ENCODE measurements at regions not wholly inside any gene's neighbourhood (a gene's known extent, or its start where the extent isn't known, plus 50 kb on each side); places are given as distances from the start of the nearest gene placed in this dataset.

- no peaks in the 10 kb centered on the region for H3K36me3 Mint-ChIP-seq (ENCODE audit: insufficient read depth)
- H3K9me3 Mint-ChIP-seq (ENCODE audit: low read depth) = no peaks in the 10 kb centered on the region
- H3K27ac Mint-ChIP-seq = no peak overlapping the region
- H3K4me3 Mint-ChIP-seq (ENCODE audit: low read depth) = no peak overlapping the region
- peaks cover 6% of the 10 kb centered on the region for H3K27me3 Mint-ChIP-seq
- DNase-seq (ENCODE audit: low spot score, unreplicated experiment) = no peak
- no peaks in the 10 kb centered on the region for H3K4me1 Mint-ChIP-seq (ENCODE audit: low read depth)
- TF ChIP-seq CTCF (IDR thresholded peaks at IDR 0.05; ENCODE audit: unreplicated experiment) = no peak
These were observed 100.0 kb downstream of the CDC7 start for GRCh38 chr1:91600431-91601337.

GRCh38 chr1:91601554-91602376, 101.1 kb downstream of the CDC7 start:
- H3K4me1 Mint-ChIP-seq (ENCODE audit: low read depth) = no peaks in the 10 kb centered on the region
- H3K27me3 Mint-ChIP-seq = peaks cover 6% of the 10 kb centered on the region
- no peak overlapping the region for H3K27ac Mint-ChIP-seq
- DNase-seq (ENCODE audit: low spot score, unreplicated experiment) = no peak
- H3K36me3 Mint-ChIP-seq (ENCODE audit: insufficient read depth) = no peaks in the 10 kb centered on the region
- no peak overlapping the region for H3K4me3 Mint-ChIP-seq (ENCODE audit: low read depth)
- H3K9me3 Mint-ChIP-seq (ENCODE audit: low read depth) = no peaks in the 10 kb centered on the region
- no peak for TF ChIP-seq CTCF (IDR thresholded peaks at IDR 0.05; ENCODE audit: unreplicated experiment)

- Mint-ChIP-seq H3K4me3 (ENCODE audit: low read depth) (no peak overlapping the region), H3K27me3 (peaks cover 6% of the 10 kb centered on the region), H3K36me3 (ENCODE audit: insufficient read depth) (no peaks in the 10 kb centered on the region), H3K27ac (no peak overlapping the region), H3K9me3 (ENCODE audit: low read depth) (peaks cover 7% of the 10 kb centered on the region), H3K4me1 (ENCODE audit: low read depth) (no peaks in the 10 kb centered on the region)
- no peak for TF ChIP-seq CTCF (IDR thresholded peaks at IDR 0.05; ENCODE audit: unreplicated experiment)
- DNase-seq (ENCODE audit: low spot score, unreplicated experiment) = no peak
These were observed 102.8 kb downstream of the CDC7 start for GRCh38 chr1:91603409-91603808.

- DNase-seq (ENCODE audit: low spot score, unreplicated experiment) = no peak
- no peak for TF ChIP-seq CTCF (IDR thresholded peaks at IDR 0.05; ENCODE audit: unreplicated experiment)
- no peak overlapping the region for H3K4me3 Mint-ChIP-seq (ENCODE audit: low read depth)
- H3K27ac Mint-ChIP-seq = no peak overlapping the region
- H3K27me3 Mint-ChIP-seq = peaks cover 6% of the 10 kb centered on the region
- H3K4me1 Mint-ChIP-seq (ENCODE audit: low read depth) = no peaks in the 10 kb centered on the region
- no peaks in the 10 kb centered on the region for H3K36me3 Mint-ChIP-seq (ENCODE audit: insufficient read depth)
- peaks cover 7% of the 10 kb centered on the region for H3K9me3 Mint-ChIP-seq (ENCODE audit: low read depth)
These were observed 104.0 kb downstream of the CDC7 start for GRCh38 chr1:91604632-91605031.

- Mint-ChIP-seq H3K27me3 (peaks cover 5% of the 10 kb centered on the region), H3K4me1 (ENCODE audit: low read depth) (no peaks in the 10 kb centered on the region), H3K36me3 (ENCODE audit: insufficient read depth) (no peaks in the 10 kb centered on the region), H3K9me3 (ENCODE audit: low read depth) (peaks cover 7% of the 10 kb centered on the region), H3K4me3 (ENCODE audit: low read depth) (no peak overlapping the region), H3K27ac (no peak overlapping the region)
- no peak for TF ChIP-seq CTCF (IDR thresholded peaks at IDR 0.05; ENCODE audit: unreplicated experiment)
- no peak for DNase-seq (ENCODE audit: low spot score, unreplicated experiment)
These were observed 104.9 kb downstream of the CDC7 start for GRCh38 chr1:91605566-91605965.

Measured in progenitor cell of endocrine pancreas (in vitro differentiated cells).